ENCODE measurements at regions not wholly inside any gene's neighbourhood (a gene's known extent, or its start where the extent isn't known, plus 50 kb on each side); places are given as distances from the start of the nearest gene placed in this dataset.

- Histone ChIP-seq H3K9me3 (peaks cover 0 to 5% (median 0%) of the 10 kb centered on the region in 3 donors), H3K27ac (no peak overlapping the region), H3K4me1 (no peaks in the 10 kb centered on the region), H3K36me3 (no peaks in the 10 kb centered on the region), H3K27me3 (no peaks in the 10 kb centered on the region), H3K4me3 (no peak overlapping the region)
- TF ChIP-seq CTCF (IDR thresholded peaks at IDR 0.05), result no peak
- intact Hi-C loops (cut with DNase I; ENCODE audit: low total_unique reads), result no loop called here
- DNase-seq, result no peak
Measured at GRCh38 chr7:24417526-24418120, 133.6 kb downstream of the NPY start.

- Histone ChIP-seq H3K9me3 (peaks cover 0 to under 1% (median 0%) of the 10 kb centered on the region in 3 donors), H3K27me3 (no peaks in the 10 kb centered on the region), H3K27ac (no peak overlapping the region), H3K36me3 (no peaks in the 10 kb centered on the region), H3K4me3 (no peak overlapping the region), H3K4me1 (no peaks in the 10 kb centered on the region)
- TF ChIP-seq CTCF (IDR thresholded peaks at IDR 0.05), result no peak
- intact Hi-C loops (cut with DNase I; ENCODE audit: low total_unique reads), result no loop called here
- DNase-seq, result no peak
Measured at GRCh38 chr7:24419077-24419476, 135.1 kb downstream of the NPY start.

GRCh38 chr7:24419511-24419910 is 135.5 kb downstream of the NPY start:
- H3K9me3 ChIP-seq, result no peaks in the 10 kb centered on the region
- no peak for TF ChIP-seq CTCF (IDR thresholded peaks at IDR 0.05)
- DNase-seq, result no peak
- no peak overlapping the region for H3K27ac ChIP-seq
- no peaks in the 10 kb centered on the region for H3K27me3 ChIP-seq
- intact Hi-C loops (cut with DNase I; ENCODE audit: low total_unique reads), result no loop called here
- H3K4me1 ChIP-seq, result no peaks in the 10 kb centered on the region
- no peak overlapping the region for H3K4me3 ChIP-seq
- no peaks in the 10 kb centered on the region for H3K36me3 ChIP-seq

GRCh38 chr7:24422441-24423010 is 138.5 kb downstream of the NPY start:
- H3K4me3 ChIP-seq, result no peak overlapping the region
- H3K27ac ChIP-seq, result no peak overlapping the region
- intact Hi-C loops (cut with DNase I; ENCODE audit: low total_unique reads), result no loop called here
- H3K36me3 ChIP-seq, result no peaks in the 10 kb centered on the region
- H3K4me1 ChIP-seq, result no peaks in the 10 kb centered on the region
- no peak for TF ChIP-seq CTCF (IDR thresholded peaks at IDR 0.05)
- no peak for DNase-seq
- no peaks in the 10 kb centered on the region for H3K27me3 ChIP-seq
- no peaks in the 10 kb centered on the region for H3K9me3 ChIP-seq

GRCh38 chr7:24425664-24426063 is 141.7 kb downstream of the NPY start:
- intact Hi-C loops (cut with DNase I; ENCODE audit: low total_unique reads), result no loop called here
- Histone ChIP-seq H3K27ac (no peak overlapping the region), H3K4me1 (no peaks in the 10 kb centered on the region), H3K4me3 (no peak overlapping the region), H3K9me3 (no peaks in the 10 kb centered on the region), H3K27me3 (no peaks in the 10 kb centered on the region), H3K36me3 (no peaks in the 10 kb centered on the region)
- TF ChIP-seq CTCF (IDR thresholded peaks at IDR 0.05), result no peak
- DNase-seq, result no peak
